SU-DHL-6 (cell line): ENCODE measurements at regions not wholly inside any gene's neighbourhood (a gene's known extent, or its start where the extent isn't known, plus 50 kb on each side); places are given as distances from the start of the nearest gene placed in this dataset.

Experiments
- EZH2phosphoT487 ChIP-seq: fragments of 200-600 bp; sonication (generic), shearing (Covaris generic); conservative IDR thresholded peaks from 2 replicates; pipeline ENCODE4 v1.6.1; 2018; ENCODE audit warnings: mild to moderate bottlenecking, antibody characterized with exemption, low read length, moderate library complexity, mixed read lengths
- TF ChIP-seq, protein P1 (sequence below): fragments of 200-600 bp; sonication (generic); IDR thresholded peaks from one replicate; pipeline ENCODE4 v1.5.1; 2017; ENCODE audit warnings: antibody characterized with exemption, mild to moderate bottlenecking, low read length, moderate library complexity; ENCODE audit not compliant: insufficient read depth, poor library complexity, severe bottlenecking

DNA sequence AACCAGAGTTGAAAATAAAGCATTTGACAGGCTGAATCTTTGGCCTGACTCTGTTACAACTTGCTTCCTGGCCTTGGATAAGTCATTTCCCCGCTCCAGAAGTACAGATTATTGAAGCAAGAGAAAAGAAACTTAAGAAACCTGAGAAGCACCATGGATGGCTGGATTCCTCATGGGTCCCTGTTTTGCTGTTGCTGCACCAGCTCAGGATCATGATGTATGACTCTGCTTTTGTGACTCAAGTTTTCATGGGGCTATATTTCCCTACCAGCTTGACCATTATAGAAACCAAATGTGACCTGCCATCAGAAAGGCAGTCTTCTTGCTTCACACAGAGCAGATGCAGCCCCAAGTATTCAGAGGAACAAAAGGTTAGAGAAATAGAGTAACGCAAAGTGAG lies 921.8 kb downstream of the BCL11B start:
- TF ChIP-seq, protein P1, sequence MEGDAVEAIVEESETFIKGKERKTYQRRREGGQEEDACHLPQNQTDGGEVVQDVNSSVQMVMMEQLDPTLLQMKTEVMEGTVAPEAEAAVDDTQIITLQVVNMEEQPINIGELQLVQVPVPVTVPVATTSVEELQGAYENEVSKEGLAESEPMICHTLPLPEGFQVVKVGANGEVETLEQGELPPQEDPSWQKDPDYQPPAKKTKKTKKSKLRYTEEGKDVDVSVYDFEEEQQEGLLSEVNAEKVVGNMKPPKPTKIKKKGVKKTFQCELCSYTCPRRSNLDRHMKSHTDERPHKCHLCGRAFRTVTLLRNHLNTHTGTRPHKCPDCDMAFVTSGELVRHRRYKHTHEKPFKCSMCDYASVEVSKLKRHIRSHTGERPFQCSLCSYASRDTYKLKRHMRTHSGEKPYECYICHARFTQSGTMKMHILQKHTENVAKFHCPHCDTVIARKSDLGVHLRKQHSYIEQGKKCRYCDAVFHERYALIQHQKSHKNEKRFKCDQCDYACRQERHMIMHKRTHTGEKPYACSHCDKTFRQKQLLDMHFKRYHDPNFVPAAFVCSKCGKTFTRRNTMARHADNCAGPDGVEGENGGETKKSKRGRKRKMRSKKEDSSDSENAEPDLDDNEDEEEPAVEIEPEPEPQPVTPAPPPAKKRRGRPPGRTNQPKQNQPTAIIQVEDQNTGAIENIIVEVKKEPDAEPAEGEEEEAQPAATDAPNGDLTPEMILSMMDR = no peak
- TF ChIP-seq EZH2phosphoT487 = no peak
